GM18907 (cell line): ENCODE measurements at regions not wholly inside any gene's neighbourhood (a gene's known extent, or its start where the extent isn't known, plus 50 kb on each side); places are given as distances from the start of the nearest gene placed in this dataset.

Experiments used
- ATAC-seq: cut with Tn5 transposase; IDR thresholded peaks from one replicate; pipeline ENCODE4 v1.9.1; 2021; ENCODE audit warnings: mild to moderate bottlenecking, moderate library complexity; ENCODE audit not compliant: unreplicated experiment

GRCh38 chr2:45337481-45337880 is 273.6 kb downstream of the SRBD1 start:
- no peak for ATAC-seq

DNA sequence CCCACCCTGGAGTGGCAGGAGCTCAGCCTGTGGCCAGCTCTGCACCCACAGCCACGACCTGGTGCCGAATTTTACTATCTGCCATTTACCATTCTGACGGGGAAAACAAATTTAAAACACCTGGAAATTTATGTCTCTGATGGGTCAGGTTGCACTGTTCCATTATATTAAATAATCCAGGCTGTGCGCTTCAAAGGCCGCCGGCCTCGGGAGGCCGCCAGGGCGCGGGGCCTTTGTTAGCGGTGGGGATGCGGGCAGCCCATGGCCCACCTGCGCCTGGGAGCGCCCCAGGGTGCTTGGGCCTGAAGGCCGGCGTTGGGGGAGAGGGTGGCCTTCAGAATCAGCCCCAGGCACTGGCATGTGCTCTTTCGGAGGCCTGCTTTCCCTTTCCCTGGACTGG is 276.9 kb downstream of the SRBD1 start:
- ATAC-seq: no peak

DNA sequence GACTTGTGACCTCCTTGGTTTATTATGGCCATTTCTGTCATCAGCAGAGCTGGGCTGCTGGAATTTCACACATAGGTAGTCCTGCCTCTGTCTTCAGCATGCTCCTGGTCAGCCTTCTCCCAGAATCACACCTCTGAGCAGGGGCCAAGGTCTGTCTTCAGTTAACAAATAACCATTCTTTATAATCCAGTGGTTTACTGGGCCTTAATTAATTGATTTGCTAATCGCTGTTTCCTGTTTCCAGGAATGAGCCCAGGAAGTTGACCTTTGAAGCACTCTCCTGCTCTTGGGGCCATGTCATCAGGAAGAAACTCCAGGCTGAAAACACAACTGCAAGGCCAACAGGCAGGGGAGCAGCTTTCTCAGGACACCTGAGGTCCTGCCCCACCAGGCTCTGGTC is 278.5 kb downstream of the SRBD1 start:
- ATAC-seq: no peak

GRCh38 chr2:45332094-45332493 is 279.0 kb downstream of the SRBD1 start:
- no peak for ATAC-seq

DNA sequence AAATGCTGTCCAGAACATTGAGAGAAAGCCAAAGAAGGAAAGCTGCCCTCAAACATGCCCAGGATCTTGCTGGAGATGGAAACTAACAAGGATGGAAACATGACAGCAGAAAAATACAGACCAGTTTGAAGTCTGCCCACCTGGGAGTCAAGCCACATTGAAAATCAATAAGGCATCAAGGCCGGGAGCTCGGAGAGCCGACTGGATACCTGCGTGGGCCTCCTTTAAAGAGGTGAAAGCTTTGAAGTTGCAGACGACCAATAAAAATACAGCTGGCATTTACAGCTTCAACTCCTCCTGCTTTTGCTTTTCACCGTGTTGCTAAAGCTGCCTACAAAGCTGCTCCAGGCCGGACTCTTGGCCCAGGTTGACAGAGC is 279.7 kb downstream of the SRBD1 start:
- ATAC-seq: no peak

DNA sequence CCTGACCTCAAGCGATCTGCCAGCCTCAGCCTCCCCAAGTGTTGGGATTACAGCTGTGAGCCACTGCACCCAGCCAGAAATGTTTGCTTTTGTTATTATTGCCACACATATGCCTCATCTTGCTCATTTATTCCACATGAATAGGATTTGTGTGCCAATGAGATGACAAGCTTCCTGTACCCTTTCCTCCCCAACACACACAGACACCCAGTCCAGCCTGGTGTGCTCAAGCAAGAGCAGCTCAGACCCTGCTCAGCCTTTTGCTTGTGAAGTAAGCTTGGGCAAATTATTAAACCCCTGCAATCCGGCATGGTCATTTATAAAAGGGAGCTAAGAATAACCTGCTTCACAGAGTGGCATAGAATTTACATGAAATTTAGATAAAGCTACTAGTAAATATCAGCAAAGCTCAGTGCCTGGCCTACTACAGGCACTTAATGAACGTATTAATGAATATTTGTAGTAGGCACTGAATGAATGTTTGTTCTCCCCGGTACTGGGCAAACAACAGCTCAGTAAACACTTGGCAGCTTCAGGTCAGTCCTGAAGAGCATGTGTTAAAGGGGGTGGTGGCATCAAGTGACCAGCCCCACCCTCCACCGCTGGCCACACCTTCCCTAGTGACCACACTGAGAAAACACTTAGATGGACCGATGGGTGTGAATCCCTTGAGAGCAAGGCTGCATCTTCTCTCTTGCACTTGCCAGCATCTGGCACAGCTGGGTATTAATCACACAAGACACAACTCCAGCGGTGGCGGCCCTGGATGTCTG is 280.2 kb downstream of the SRBD1 start:
- no peak for ATAC-seq

DNA sequence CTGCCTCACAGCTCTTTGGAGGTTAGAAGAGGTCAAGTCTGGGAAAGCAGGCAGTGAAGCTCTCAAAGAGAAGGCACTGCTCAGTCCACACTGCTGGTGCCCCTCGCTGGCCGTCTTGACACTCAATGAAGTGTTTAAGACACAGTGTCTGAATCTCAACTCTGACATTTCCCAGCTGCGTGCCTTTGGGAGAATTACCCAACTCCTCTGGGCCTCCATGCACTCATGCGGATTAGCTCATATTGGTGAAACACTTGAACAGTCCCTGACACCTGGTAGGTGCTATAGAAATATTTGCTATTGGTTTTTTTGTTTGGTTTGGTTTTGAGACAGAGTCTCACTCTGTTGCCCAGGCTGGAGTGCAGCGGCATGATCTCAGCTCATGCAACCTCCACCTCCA is 281.0 kb downstream of the SRBD1 start:
- no peak for ATAC-seq

GRCh38 chr2:45329045-45329677 is 281.9 kb downstream of the SRBD1 start:
- no peak for ATAC-seq

DNA sequence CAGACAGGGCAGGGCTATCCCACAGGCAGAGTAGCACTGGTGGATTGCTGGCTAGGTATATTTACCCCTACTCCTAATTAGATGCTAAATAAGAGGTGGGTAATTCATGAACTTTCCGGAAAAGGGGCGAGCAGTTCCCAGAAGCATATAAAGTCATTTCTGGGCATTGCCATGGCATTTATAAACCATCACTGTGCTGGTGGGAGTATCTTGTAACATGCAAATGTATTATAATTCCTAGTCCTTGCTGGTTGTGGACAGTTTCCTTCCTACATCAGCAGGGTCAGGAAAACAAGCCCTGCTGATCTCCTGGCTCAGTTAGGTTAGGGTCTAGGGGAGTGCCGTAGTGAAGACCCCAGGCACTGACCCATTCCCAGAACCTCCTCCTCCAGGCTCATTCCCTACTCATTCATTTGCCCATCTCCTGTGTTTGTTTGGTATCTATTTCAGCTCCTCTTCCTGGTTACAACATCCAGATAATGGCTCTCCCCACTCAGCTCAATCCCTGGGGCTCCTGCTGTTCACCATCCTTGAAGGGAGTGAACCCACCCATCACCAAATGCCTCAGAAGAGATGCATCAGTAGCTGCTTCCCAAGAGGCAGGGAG is 282.7 kb downstream of the SRBD1 start:
- no peak for ATAC-seq

GRCh38 chr2:45323344-45323743 is 287.7 kb downstream of the SRBD1 start:
- no peak for ATAC-seq

DNA sequence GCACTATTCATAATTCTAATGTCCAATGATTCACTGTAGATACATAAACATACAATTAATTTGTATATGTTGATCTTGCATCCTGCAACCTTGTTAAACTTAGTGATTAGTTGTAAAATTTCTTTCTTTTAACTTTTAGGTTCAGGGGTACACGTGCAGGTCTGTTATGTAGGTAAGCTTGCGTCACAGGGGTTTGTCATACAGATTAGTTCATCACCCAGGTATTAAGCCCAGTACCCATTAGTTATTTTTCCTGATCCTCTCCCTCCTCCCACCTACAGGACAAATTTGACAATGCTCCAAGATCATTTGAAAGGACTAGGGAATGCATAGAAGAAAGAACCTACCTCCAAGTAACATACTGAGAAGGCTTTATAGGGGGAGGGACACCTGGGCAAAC is 290.1 kb downstream of the SRBD1 start:
- no peak for ATAC-seq

GRCh38 chr2:45319683-45320455 is 291.2 kb downstream of the SRBD1 start:
- ATAC-seq: no peak

- no peak for ATAC-seq
Observed at GRCh38 chr2:45318686-45319085, 292.4 kb downstream of the SRBD1 start.

GRCh38 chr2:45316576-45317338 is 294.3 kb downstream of the SRBD1 start:
- no peak for ATAC-seq

- no peak for ATAC-seq
Observed at GRCh38 chr2:45315861-45316260, 295.2 kb downstream of the SRBD1 start.

DNA sequence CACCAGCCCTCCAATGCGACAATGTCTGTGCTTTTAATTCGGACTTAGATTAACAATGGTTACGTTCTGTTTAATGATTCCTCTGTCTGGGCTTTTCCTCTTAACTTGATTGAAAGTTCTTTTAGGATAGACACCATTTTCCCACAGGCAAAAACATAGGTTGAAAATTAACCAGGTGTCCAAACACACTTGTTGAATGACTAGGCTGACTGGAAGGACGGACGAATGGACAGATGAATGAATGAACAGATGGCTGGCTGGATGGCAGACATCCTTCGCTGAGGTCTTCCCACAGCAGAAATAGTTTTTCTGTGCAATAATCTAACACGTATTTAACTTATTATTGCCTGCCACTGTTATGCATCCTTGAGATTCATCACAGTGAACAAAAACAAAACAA is 298.8 kb downstream of the SRBD1 start:
- ATAC-seq: no peak

DNA sequence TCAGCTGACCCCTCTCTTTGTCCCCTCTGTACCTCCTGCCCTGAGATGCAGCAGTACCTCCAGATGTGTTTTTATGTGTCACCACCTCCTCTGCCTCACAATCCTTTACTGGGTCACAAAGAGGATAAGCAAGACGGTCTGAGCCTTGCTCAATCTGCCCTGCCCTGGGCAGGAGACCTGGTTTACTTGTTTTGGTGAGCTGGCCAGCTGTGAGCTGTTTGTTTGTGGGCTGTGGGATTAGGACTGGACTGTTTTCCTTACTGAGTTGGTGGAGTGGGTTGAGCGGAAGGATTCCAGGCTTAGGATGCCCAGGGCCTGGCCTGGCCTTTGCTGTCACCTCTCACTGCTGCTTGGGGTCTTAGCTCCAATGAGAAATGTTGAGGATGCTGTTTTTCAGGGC is 299.5 kb downstream of the SRBD1 start:
- ATAC-seq: no peak

DNA sequence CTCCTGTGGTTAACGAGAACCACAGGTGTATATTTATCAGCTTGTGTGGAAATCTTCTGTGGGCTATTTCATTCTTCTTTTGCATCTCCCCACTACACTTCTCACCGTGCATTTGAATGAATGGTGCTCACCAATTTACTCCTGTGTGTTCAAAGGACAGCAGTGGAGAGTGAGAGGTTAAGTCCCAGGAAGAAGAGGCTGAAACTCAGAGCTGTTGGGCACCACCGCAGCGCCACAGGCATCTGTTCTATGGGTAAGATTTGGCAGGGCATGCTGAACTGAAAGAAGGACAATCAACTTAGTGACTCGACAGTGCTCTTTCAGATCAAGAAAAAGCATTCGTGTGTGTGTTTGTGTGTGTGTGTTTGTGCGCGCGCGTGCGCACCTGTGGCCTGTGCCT is 297.9 kb upstream of the SIX2 start:
- no peak for ATAC-seq

DNA sequence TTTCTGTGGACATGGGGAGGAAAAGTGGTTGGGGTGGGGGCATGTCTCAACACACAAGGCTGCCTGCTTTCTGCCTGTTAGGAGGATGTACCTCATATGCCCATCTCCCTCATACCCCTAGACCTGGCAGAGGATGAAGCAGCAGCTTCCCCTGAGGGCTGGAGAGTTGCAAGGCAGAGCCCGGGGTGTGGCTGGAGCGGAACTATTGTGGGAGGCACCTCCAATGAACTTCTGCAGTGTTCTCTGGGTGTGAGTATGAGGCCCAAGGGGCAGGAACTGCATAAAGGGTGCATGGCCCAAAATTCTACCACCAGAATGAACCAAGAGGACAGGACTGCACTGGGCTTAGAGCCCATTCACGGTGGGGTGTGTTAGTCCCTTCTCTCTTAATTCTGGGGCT is 296.3 kb upstream of the SIX2 start:
- no peak for ATAC-seq

GRCh38 chr2:45303417-45304202 is 294.4 kb upstream of the SIX2 start:
- ATAC-seq: no peak
